Hepatocyte (in vitro differentiated cells): ENCODE measurements at regions not wholly inside any gene's neighbourhood (a gene's known extent, or its start where the extent isn't known, plus 50 kb on each side); places are given as distances from the start of the nearest gene placed in this dataset.
"Not testable (repeated sequence)": the region's sequence is repeated elsewhere in the genome, so short reads cannot be mapped to it uniquely, and the experiment has no call there.

Experiments used
- DNase-seq: peaks from one replicate; pipeline ENCODE4 v3.0.0-alpha.2; 2016; ENCODE audit warnings: low spot score
- H2AFZ ChIP-seq: fragments of 200-600 bp; sonication (generic); 2 replicates; pipeline ENCODE4 v1.6.0; 2016; ENCODE audit warnings: antibody characterized with exemption, mild to moderate bottlenecking
- H3K27ac ChIP-seq: fragments of 200-600 bp; sonication (generic); 2 replicates; pipeline ENCODE4 v1.5.1; 2016; ENCODE audit warnings: mild to moderate bottlenecking
- H3K27me3 ChIP-seq: fragments of 200-600 bp; sonication (generic); 2 replicates; pipeline ENCODE4 v1.6.1; 2016
- H3K36me3 ChIP-seq: fragments of 200-600 bp; sonication (generic); replicated peaks from 2 replicates; pipeline ENCODE4 v1.5.1; 2016; ENCODE audit warnings: low read depth; ENCODE audit not compliant: insufficient read depth
- H3K4me1 ChIP-seq: fragments of 200-600 bp; sonication (generic); 2 replicates; pipeline ENCODE4 v1.5.1; 2016; ENCODE audit warnings: mild to moderate bottlenecking, moderate library complexity; ENCODE audit not compliant: insufficient read depth
- H3K4me2 ChIP-seq: fragments of 200-600 bp; sonication (generic); 2 replicates; pipeline ENCODE4 v1.6.0; 2016
- H3K4me3 ChIP-seq: fragments of 200-600 bp; sonication (generic); 2 replicates; pipeline ENCODE4 v1.5.1; 2016; ENCODE audit warnings: mild to moderate bottlenecking
- H3K79me2 ChIP-seq: fragments of 200-600 bp; sonication (generic); 2 replicates; pipeline ENCODE4 v1.6.0; 2017; ENCODE audit warnings: mild to moderate bottlenecking
- H3K9me2 ChIP-seq: fragments of 200-600 bp; sonication (generic); replicated peaks from 2 replicates; pipeline ENCODE4 v1.6.0; 2017; ENCODE audit warnings: mild to moderate bottlenecking; ENCODE audit not compliant: insufficient read depth
- H3K9me3 ChIP-seq: fragments of 200-600 bp; sonication (generic); 2 replicates; pipeline ENCODE4 v1.5.1; 2016; ENCODE audit warnings: low read depth, mild to moderate bottlenecking
- H4K20me1 ChIP-seq: fragments of 200-600 bp; sonication (generic); 2 replicates; pipeline ENCODE4 v1.6.0; 2016; ENCODE audit warnings: mild to moderate bottlenecking; ENCODE audit not compliant: insufficient read depth, poor library complexity, severe bottlenecking
- CTCF ChIP-seq: fragments of 200-600 bp; sonication (generic); IDR thresholded peaks from 2 replicates; pipeline ENCODE4 v1.5.1; 2016; ENCODE audit warnings: antibody characterized with exemption, mild to moderate bottlenecking; ENCODE audit not compliant: poor library complexity
- EZH2 ChIP-seq: fragments of 200-600 bp; sonication (generic); IDR thresholded peaks from 2 replicates; pipeline ENCODE4 v1.6.1; 2016; ENCODE audit warnings: antibody characterized with exemption, mild to moderate bottlenecking, borderline replicate concordance
- EZH2phosphoT487 ChIP-seq: fragments of 200-600 bp; sonication (generic); IDR thresholded peaks from one replicate; pipeline ENCODE4 v1.6.1; 2018; ENCODE audit warnings: antibody characterized with exemption, mild to moderate bottlenecking, low read depth, moderate library complexity; ENCODE audit not compliant: unreplicated experiment, severe bottlenecking
- WGBS: methylation state at CpG from one replicate; pipeline ENCODE4 v1.1.6; 2016; ENCODE audit warnings: low lambda C conversion rate; ENCODE audit errors: missing lambda C conversion rate; 5-methylcytosine and 5-hydroxymethylcytosine counted together

GRCh38 chr1:163471779-163472650 lies 150.3 kb downstream of the NUF2 start:
- H3K79me2 ChIP-seq: no peaks in the 10 kb centered on the region
- no peaks in the 10 kb centered on the region for H3K9me2 ChIP-seq
- H4K20me1 ChIP-seq: no peaks in the 10 kb centered on the region
- H3K36me3 ChIP-seq: no peaks in the 10 kb centered on the region
- H3K27me3 ChIP-seq: no peaks in the 10 kb centered on the region
- H3K9me3 ChIP-seq: no peaks in the 10 kb centered on the region
- no peak overlapping the region for H3K4me3 ChIP-seq
- peaks cover 12% of the 10 kb centered on the region for H3K4me1 ChIP-seq
- TF ChIP-seq CTCF: no peak
- TF ChIP-seq EZH2: no peak
- TF ChIP-seq EZH2phosphoT487: no peak
- peak overlapping the region; percentile 58 for H3K4me2 ChIP-seq
- peak; percentile 5 for DNase-seq
- 59% methylated on average over 13 of the region's 13 CpGs for WGBS
- H2AFZ ChIP-seq: no peak overlapping the region
- no peak overlapping the region for H3K27ac ChIP-seq

GRCh38 chr1:163472651-163473248 lies 151.0 kb downstream of the NUF2 start:
- DNase-seq: no peak
- Histone ChIP-seq H2AFZ (no peak overlapping the region), H3K27me3 (no peaks in the 10 kb centered on the region), H3K27ac (no peak overlapping the region), H3K36me3 (no peaks in the 10 kb centered on the region), H4K20me1 (no peaks in the 10 kb centered on the region), H3K9me2 (no peaks in the 10 kb centered on the region), H3K4me2 (peak overlapping the region; percentile 58), H3K79me2 (no peaks in the 10 kb centered on the region), H3K4me1 (peaks cover 12% of the 10 kb centered on the region), H3K9me3 (no peaks in the 10 kb centered on the region), H3K4me3 (no peak overlapping the region)
- TF ChIP-seq EZH2phosphoT487 (no peak), CTCF (no peak), EZH2 (no peak)
- WGBS: 63% methylated on average over 9 of the region's 9 CpGs

GRCh38 chr1:163477276-163477830 lies 155.6 kb downstream of the NUF2 start:
- no peaks in the 10 kb centered on the region for H3K36me3 ChIP-seq
- WGBS: 32% methylated on average over 3 of the region's 3 CpGs
- no peaks in the 10 kb centered on the region for H3K27me3 ChIP-seq
- H2AFZ ChIP-seq: peak overlapping the region; percentile 2
- no peaks in the 10 kb centered on the region for H3K9me2 ChIP-seq
- H3K27ac ChIP-seq: no peak overlapping the region
- no peaks in the 10 kb centered on the region for H3K79me2 ChIP-seq
- peaks cover 7% of the 10 kb centered on the region for H3K4me1 ChIP-seq
- no peak overlapping the region for H3K4me2 ChIP-seq
- no peaks in the 10 kb centered on the region for H4K20me1 ChIP-seq
- TF ChIP-seq EZH2phosphoT487: no peak
- TF ChIP-seq CTCF: no peak
- TF ChIP-seq EZH2: no peak
- no peaks in the 10 kb centered on the region for H3K9me3 ChIP-seq
- no peak overlapping the region for H3K4me3 ChIP-seq
- DNase-seq: no peak

- not testable (repeated sequence) for H3K27me3 ChIP-seq, H3K4me1 ChIP-seq, H3K9me3 ChIP-seq, H3K4me2 ChIP-seq, H2AFZ ChIP-seq, H3K36me3 ChIP-seq, DNase-seq, H3K79me2 ChIP-seq, H3K27ac ChIP-seq, H4K20me1 ChIP-seq, H3K4me3 ChIP-seq, H3K9me2 ChIP-seq
- WGBS: 97% methylated on average over 33 of the region's 52 CpGs
Observed at GRCh38 chr1:163498391-163499330, 176.9 kb downstream of the NUF2 start.
